Keratinocyte (primary cell): ENCODE measurements at regions not wholly inside any gene's neighbourhood (a gene's known extent, or its start where the extent isn't known, plus 50 kb on each side); places are given as distances from the start of the nearest gene placed in this dataset.

ENCODE experiments used
- DNase-seq: peaks from one replicate; pipeline ENCODE4 v3.0.0-alpha.2; 2011; ENCODE audit warnings: low read depth, missing footprints, low spot score
- FAIRE-seq: peaks from 2 replicates; lab custom pipeline; 2011; peaks lifted over from hg19 to GRCh38; lab: Jason Lieb, UNC
- H2AFZ ChIP-seq: 2 replicates; pipeline ENCODE4 v1.6.0; 2012; ENCODE audit warnings: low read length, control low read depth, inconsistent platforms; ENCODE audit not compliant: control insufficient read depth
- H3K27ac ChIP-seq: 2 replicates; pipeline ENCODE4 v1.5.1; 2011; ENCODE audit warnings: low read length; ENCODE audit not compliant: control insufficient read depth, insufficient read depth
- H3K27me3 ChIP-seq: 3 replicates; pipeline ENCODE4 v1.6.0; 2011; ENCODE audit warnings: low read length; ENCODE audit not compliant: control insufficient read depth, insufficient read depth; ENCODE audit errors: extremely low read depth
- H3K36me3 ChIP-seq, 2 experiments: 2 replicates in 1 of 2; 3 replicates in 1 of 2; pipeline ENCODE4 v1.5.1; 2011; ENCODE audit warnings: low read length in 2 of 2, mild to moderate bottlenecking in 1 of 2; ENCODE audit not compliant: control insufficient read depth in 2 of 2, insufficient read depth in 2 of 2; ENCODE audit errors: extremely low read depth in 1 of 2
- H3K4me1 ChIP-seq: 3 replicates; pipeline ENCODE4 v1.5.1; 2011; ENCODE audit warnings: low read length; ENCODE audit not compliant: control insufficient read depth, insufficient read depth; ENCODE audit errors: extremely low read depth
- H3K4me2 ChIP-seq: 3 replicates; pipeline ENCODE4 v1.6.0; 2011; ENCODE audit warnings: low read depth, low read length; ENCODE audit not compliant: control insufficient read depth, insufficient read depth; ENCODE audit errors: extremely low read depth
- H3K4me3 ChIP-seq, 3 experiments: fragments of 200-600 bp in 1 of 3; sonication (generic) in 1 of 3; 2 replicates in 2 of 3; 3 replicates in 1 of 3; pipeline ENCODE4 v1.5.1; 2011 to 2016; ENCODE audit warnings: low read length in 3 of 3, mild to moderate bottlenecking in 3 of 3, control low read depth in 2 of 3, inconsistent platforms in 1 of 3, low read depth in 1 of 3, mixed read lengths in 1 of 3, mixed run types in 1 of 3, moderate library complexity in 1 of 3; ENCODE audit not compliant: control insufficient read depth in 2 of 3, insufficient read depth in 2 of 3; ENCODE audit errors: extremely low read depth in 1 of 3
- H3K79me2 ChIP-seq: 2 replicates; pipeline ENCODE4 v1.6.0; 2012; ENCODE audit warnings: low read length; ENCODE audit not compliant: control insufficient read depth, insufficient read depth
- H3K9ac ChIP-seq: 3 replicates; pipeline ENCODE4 v1.6.0; 2011; ENCODE audit warnings: low read length; ENCODE audit not compliant: control insufficient read depth, insufficient read depth; ENCODE audit errors: extremely low read depth
- H3K9me1 ChIP-seq: 3 replicates; pipeline ENCODE4 v1.6.0; 2011; ENCODE audit warnings: low read length; ENCODE audit not compliant: control insufficient read depth, insufficient read depth; ENCODE audit errors: extremely low read depth
- H3K9me3 ChIP-seq: 2 replicates; pipeline ENCODE4 v1.5.1; 2012; ENCODE audit warnings: low read depth, low read length; ENCODE audit not compliant: control insufficient read depth
- H4K20me1 ChIP-seq: 3 replicates; pipeline ENCODE4 v1.6.0; 2011; ENCODE audit warnings: low read length; ENCODE audit not compliant: control insufficient read depth, insufficient read depth; ENCODE audit errors: extremely low read depth
- EZH2 ChIP-seq: IDR thresholded peaks from one replicate; pipeline ENCODE4 v1.6.1; 2012; ENCODE audit warnings: inconsistent platforms, mild to moderate bottlenecking, low read length, moderate library complexity
- dilution Hi-C: fragments of 300-500 bp; cut with MboI; formaldehyde crosslinking; loops from one replicate; pipeline ENCODE4 v1.7.0; 2020; ENCODE audit warnings: low sequenced_read_pairs; ENCODE audit not compliant: extremely low pct_ligation_motif_present
- TF ChIP-seq, protein P1 (sequence below), 3 experiments: IDR thresholded peaks in 1 of 3; conservative IDR thresholded peaks in 1 of 3; optimal IDR thresholded peaks in 1 of 3; 2 replicates in 2 of 3; 3 replicates in 1 of 3; pipeline versions ENCODE3 to v1.5.1; 2011; ENCODE audit warnings: low read length in 3 of 3, mild to moderate bottlenecking in 3 of 3, moderate library complexity in 2 of 3, control low read depth in 1 of 3, inconsistent platforms in 1 of 3; ENCODE audit not compliant: insufficient read depth in 2 of 3; ENCODE audit errors: extremely low read depth in 1 of 3

DNA sequence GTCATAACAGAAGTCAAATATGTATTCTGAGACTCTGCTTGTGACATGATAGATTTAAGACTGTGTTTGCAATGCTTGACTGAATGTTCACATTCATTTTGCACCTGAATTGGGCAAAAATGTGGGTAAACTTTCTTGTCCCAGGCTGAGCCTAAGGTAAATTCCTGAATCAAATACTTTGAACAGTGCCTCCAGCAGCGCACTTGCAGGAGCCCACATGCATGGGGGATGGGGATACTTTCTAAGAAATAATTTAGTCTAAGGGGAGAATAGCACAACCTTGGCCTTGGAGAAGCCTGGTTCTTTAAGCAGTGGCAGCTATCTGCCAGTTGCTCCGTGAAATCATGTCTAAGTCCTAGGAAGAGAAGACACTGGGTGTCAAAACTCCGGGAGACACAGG, 163.5 kb upstream of the EGFLAM start:
- H3K4me2 ChIP-seq = no peak overlapping the region
- DNase-seq (no peak), FAIRE-seq (no peak)
- H3K79me2 ChIP-seq = no peaks in the 10 kb centered on the region
- no peaks in the 10 kb centered on the region for H3K9me3 ChIP-seq
- no peak overlapping the region for H3K4me3 ChIP-seq
- H3K4me1 ChIP-seq = no peaks in the 10 kb centered on the region
- H3K9me1 ChIP-seq = no peaks in the 10 kb centered on the region
- no peak for TF ChIP-seq EZH2
- no peak overlapping the region for H3K27ac ChIP-seq
- no peak overlapping the region for H3K9ac ChIP-seq
- no peaks in the 10 kb centered on the region for H4K20me1 ChIP-seq
- H2AFZ ChIP-seq = no peak overlapping the region
- H3K27me3 ChIP-seq = no peaks in the 10 kb centered on the region
- dilution Hi-C loops = no loop called here
- H3K36me3 ChIP-seq = no peaks in the 10 kb centered on the region

DNA sequence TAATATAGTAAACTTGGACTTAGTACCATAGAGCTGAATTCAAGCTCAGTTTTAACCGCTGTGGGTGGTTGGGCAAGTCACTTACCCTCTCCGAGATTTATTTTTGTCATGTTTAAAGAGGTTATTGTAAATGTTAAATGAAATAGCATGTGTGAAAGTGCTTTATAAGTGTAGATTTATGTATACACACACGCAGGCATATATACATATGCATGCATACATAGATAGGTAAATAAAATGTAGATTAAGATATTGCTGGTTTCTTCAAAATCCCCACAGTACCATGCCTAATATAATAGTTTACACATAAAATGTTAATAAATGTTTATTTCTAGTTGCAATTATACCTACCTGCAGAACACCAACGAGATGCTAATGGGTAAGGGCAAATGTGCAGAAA, 164.5 kb upstream of the EGFLAM start:
- dilution Hi-C loops = no loop called here
- H3K27ac ChIP-seq = no peak overlapping the region
- FAIRE-seq = no peak

DNA sequence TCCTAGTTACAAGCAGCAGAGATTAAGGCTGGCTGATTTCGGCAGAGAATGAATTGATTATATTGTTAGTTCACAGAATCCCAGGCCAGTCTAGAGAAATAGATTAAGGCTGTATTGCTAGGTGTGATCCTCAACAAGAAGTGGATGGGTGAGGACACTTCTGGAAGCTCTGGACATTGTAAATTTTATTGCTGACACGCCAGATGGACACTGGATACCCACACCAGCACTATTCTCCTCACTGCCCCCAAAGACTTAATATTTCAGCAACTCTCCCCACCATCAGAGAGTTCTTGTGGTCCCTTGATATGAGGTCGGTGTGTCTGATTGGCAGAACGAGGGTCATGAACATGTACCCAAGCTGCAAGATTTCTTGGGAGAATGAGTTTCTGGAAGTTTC, 171.6 kb upstream of the EGFLAM start:
- Histone ChIP-seq H3K4me2 (no peak overlapping the region), H3K9ac (no peak overlapping the region), H3K9me3 (no peaks in the 10 kb centered on the region), H3K4me3 (no peak overlapping the region), H3K79me2 (no peaks in the 10 kb centered on the region), H4K20me1 (no peaks in the 10 kb centered on the region), H2AFZ (no peak overlapping the region), H3K36me3 (no peaks in the 10 kb centered on the region), H3K9me1 (no peaks in the 10 kb centered on the region), H3K27ac (no peak overlapping the region), H3K4me1 (no peaks in the 10 kb centered on the region), H3K27me3 (no peaks in the 10 kb centered on the region)
- DNase-seq = no peak
- dilution Hi-C loops = no loop called here
- TF ChIP-seq EZH2 = no peak
- TF ChIP-seq, protein P1, sequence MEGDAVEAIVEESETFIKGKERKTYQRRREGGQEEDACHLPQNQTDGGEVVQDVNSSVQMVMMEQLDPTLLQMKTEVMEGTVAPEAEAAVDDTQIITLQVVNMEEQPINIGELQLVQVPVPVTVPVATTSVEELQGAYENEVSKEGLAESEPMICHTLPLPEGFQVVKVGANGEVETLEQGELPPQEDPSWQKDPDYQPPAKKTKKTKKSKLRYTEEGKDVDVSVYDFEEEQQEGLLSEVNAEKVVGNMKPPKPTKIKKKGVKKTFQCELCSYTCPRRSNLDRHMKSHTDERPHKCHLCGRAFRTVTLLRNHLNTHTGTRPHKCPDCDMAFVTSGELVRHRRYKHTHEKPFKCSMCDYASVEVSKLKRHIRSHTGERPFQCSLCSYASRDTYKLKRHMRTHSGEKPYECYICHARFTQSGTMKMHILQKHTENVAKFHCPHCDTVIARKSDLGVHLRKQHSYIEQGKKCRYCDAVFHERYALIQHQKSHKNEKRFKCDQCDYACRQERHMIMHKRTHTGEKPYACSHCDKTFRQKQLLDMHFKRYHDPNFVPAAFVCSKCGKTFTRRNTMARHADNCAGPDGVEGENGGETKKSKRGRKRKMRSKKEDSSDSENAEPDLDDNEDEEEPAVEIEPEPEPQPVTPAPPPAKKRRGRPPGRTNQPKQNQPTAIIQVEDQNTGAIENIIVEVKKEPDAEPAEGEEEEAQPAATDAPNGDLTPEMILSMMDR (optimal IDR thresholded peaks at IDR 0.05 in 1 of 3, IDR thresholded peaks at IDR 0.05 in 1 of 3, conservative IDR thresholded peaks at IDR 0.05 in 1 of 3; ENCODE audit: extremely low read depth in 1 of 3, insufficient read depth in 2 of 3, low read length in 3 of 3) = no peak
- FAIRE-seq = no peak

More for the DNA sequence above, 164.5 kb upstream of the EGFLAM start:
- no peaks in the 10 kb centered on the region for H3K79me2 ChIP-seq
- TF ChIP-seq, protein P1 (optimal IDR thresholded peaks at IDR 0.05 in 1 of 3, IDR thresholded peaks at IDR 0.05 in 1 of 3, conservative IDR thresholded peaks at IDR 0.05 in 1 of 3; ENCODE audit: extremely low read depth in 1 of 3, insufficient read depth in 2 of 3, low read length in 3 of 3) = no peak
- TF ChIP-seq EZH2 = no peak
- no peak for DNase-seq
- no peaks in the 10 kb centered on the region for H4K20me1 ChIP-seq
- no peak overlapping the region for H3K4me2 ChIP-seq
- no peaks in the 10 kb centered on the region for H3K4me1 ChIP-seq
- H2AFZ ChIP-seq = no peak overlapping the region
- H3K27me3 ChIP-seq = no peaks in the 10 kb centered on the region
- H3K9me1 ChIP-seq = no peaks in the 10 kb centered on the region
- no peaks in the 10 kb centered on the region for H3K36me3 ChIP-seq
- H3K9me3 ChIP-seq = no peaks in the 10 kb centered on the region
- H3K4me3 ChIP-seq = no peak overlapping the region
- no peak overlapping the region for H3K9ac ChIP-seq
